H1 (cell line): ENCODE measurements at regions not wholly inside any gene's neighbourhood (a gene's known extent, or its start where the extent isn't known, plus 50 kb on each side); places are given as distances from the start of the nearest gene placed in this dataset.

ENCODE experiments used
- CTCF ChIA-PET: fragments of 300-600 bp; sonication (Branson Sonifier 250); formaldehyde crosslinking; loops from one replicate; lab custom pipeline; 2021; ENCODE audit not compliant: partially characterized antibody; lab: Charles Lee
- POLR2A ChIA-PET: fragments of 300-600 bp; sonication (Branson Sonifier 250); formaldehyde crosslinking; loops from one replicate; lab custom pipeline; 2021; ENCODE audit warnings: inconsistent platforms; ENCODE audit not compliant: partially characterized antibody; lab: Charles Lee
- DNase-seq, 2 experiments: peaks; one replicate each; pipeline versions ENCODE4 v3.0.0 to v3.0.0-alpha.2; 2010 to 2022; ENCODE audit warnings: low spot score in 2 of 2, low read depth in 1 of 2, mixed read lengths in 1 of 2
- FAIRE-seq: peaks from 2 replicates; lab custom pipeline; 2011; peaks lifted over from hg19 to GRCh38; lab: Jason Lieb, UNC
- H2AFZ ChIP-seq: 2 replicates; pipeline ENCODE4 v1.8.1; 2012; ENCODE audit warnings: low read length, inconsistent platforms
- H2AK5ac ChIP-seq: 2 replicates; pipeline ENCODE4 v1.6.1; 2013; ENCODE audit warnings: low read depth, low read length
- H2BK120ac ChIP-seq: replicated peaks from 2 replicates; pipeline ENCODE3; 2013; ENCODE audit warnings: low read depth, low read length, inconsistent platforms
- H2BK12ac ChIP-seq: 2 replicates; pipeline ENCODE4 v1.6.1; 2013; ENCODE audit warnings: low read depth, low read length
- H2BK15ac ChIP-seq: 2 replicates; pipeline ENCODE4 v1.6.1; 2013; ENCODE audit warnings: low read length
- H2BK20ac ChIP-seq: 2 replicates; pipeline ENCODE4 v1.6.1; 2013; ENCODE audit warnings: low read length
- H2BK5ac ChIP-seq: 2 replicates; pipeline ENCODE4 v1.6.1; 2013; ENCODE audit warnings: low read depth, low read length
- H3K14ac ChIP-seq: 2 replicates; pipeline ENCODE4 v1.6.1; 2013; ENCODE audit warnings: inconsistent platforms; ENCODE audit not compliant: insufficient read length
- H3K18ac ChIP-seq: 2 replicates; pipeline ENCODE4 v1.6.1; 2013; ENCODE audit warnings: low read length; ENCODE audit errors: extremely low read depth
- H3K23ac ChIP-seq: 2 replicates; pipeline ENCODE4 v1.6.1; 2013; ENCODE audit warnings: inconsistent platforms; ENCODE audit not compliant: insufficient read length
- H3K23me2 ChIP-seq: 2 replicates; pipeline ENCODE4 v1.6.1; 2013; ENCODE audit warnings: low read depth, low read length
- H3K27ac ChIP-seq: 2 replicates; pipeline ENCODE4 v1.6.1; 2011; ENCODE audit warnings: low read depth, low read length, inconsistent platforms
- H3K27me3 ChIP-seq, 4 experiments: replicated peaks in 1 of 4; 1 replicate in 1 of 4; 2 replicates in 3 of 4; pipeline versions ENCODE4 v1.6.1 to v1.8.1; 2011 to 2013; ENCODE audit warnings: low read length in 3 of 4, mild to moderate bottlenecking in 3 of 4, inconsistent platforms in 2 of 4, mixed read lengths in 2 of 4, moderate library complexity in 1 of 4; ENCODE audit not compliant: control insufficient read depth in 3 of 4, insufficient read depth in 3 of 4; ENCODE audit errors: extremely low read depth in 1 of 4
- H3K36me3 ChIP-seq, 4 experiments: 2 replicates each; pipeline versions ENCODE4 v1.6.1 to v1.8.1; 2011 to 2013; ENCODE audit warnings: mild to moderate bottlenecking in 4 of 4, low read length in 3 of 4, moderate library complexity in 2 of 4, control low read depth in 1 of 4, inconsistent platforms in 1 of 4; ENCODE audit not compliant: insufficient read depth in 4 of 4, control insufficient read depth in 2 of 4
- H3K4ac ChIP-seq: replicated peaks from 2 replicates; pipeline ENCODE3; 2013; ENCODE audit warnings: low read length, low read depth, mixed read lengths, inconsistent platforms; ENCODE audit not compliant: insufficient read length
- H3K4me1 ChIP-seq, 4 experiments: replicated peaks in 1 of 4; 1 replicate in 1 of 4; 2 replicates in 3 of 4; pipeline versions ENCODE4 v1.6.1 to v1.8.1; 2011 to 2013; ENCODE audit warnings: low read length in 3 of 4, inconsistent platforms in 2 of 4, mixed read lengths in 1 of 4; ENCODE audit not compliant: insufficient read depth in 4 of 4, control insufficient read depth in 3 of 4
- H3K4me2 ChIP-seq, 2 experiments: 2 replicates each; pipeline versions ENCODE4 v1.6.1 to v1.8.1; 2011 to 2013; ENCODE audit warnings: low read depth in 2 of 2, low read length in 2 of 2, control low read depth in 1 of 2, inconsistent platforms in 1 of 2, mild to moderate bottlenecking in 1 of 2; ENCODE audit not compliant: insufficient read depth in 1 of 2
- H3K4me3 ChIP-seq, 4 experiments: fragments of 200-600, 300-600 bp in 1 of 4; sonication (generic), shearing (Covaris generic), sonication (Bioruptor Twin) in 1 of 4; 2 replicates each; pipeline versions ENCODE4 v1.5.1 to v1.8.1; 2011 to 2016; ENCODE audit warnings: low read length in 4 of 4, low read depth in 3 of 4, control low read depth in 2 of 4, inconsistent platforms in 2 of 4, mild to moderate bottlenecking in 2 of 4, mixed read lengths in 1 of 4, moderate library complexity in 1 of 4; ENCODE audit not compliant: insufficient read depth in 2 of 4; ENCODE audit errors: extremely low read depth in 1 of 4
- H3K56ac ChIP-seq: replicated peaks from 2 replicates; pipeline ENCODE3; 2013; ENCODE audit warnings: low read depth, mild to moderate bottlenecking, mixed read lengths, low read length, inconsistent platforms; ENCODE audit not compliant: insufficient read length
- H3K79me1 ChIP-seq: 2 replicates; pipeline ENCODE4 v1.6.1; 2013; ENCODE audit warnings: low read depth, low read length, control low read depth
- H3K79me2 ChIP-seq, 2 experiments: 2 replicates each; pipeline versions ENCODE4 v1.6.1 to v1.8.1; 2012 to 2013; ENCODE audit warnings: low read length in 2 of 2, mild to moderate bottlenecking in 2 of 2, inconsistent platforms in 1 of 2; ENCODE audit not compliant: insufficient read depth in 2 of 2, control insufficient read depth in 1 of 2
- H3K9ac ChIP-seq, 4 experiments: replicated peaks in 1 of 4; 1 replicate in 1 of 4; 2 replicates in 3 of 4; pipeline versions ENCODE4 v1.6.1 to v1.8.1; 2011 to 2013; ENCODE audit warnings: low read depth in 3 of 4, low read length in 3 of 4, control low read depth in 2 of 4, mild to moderate bottlenecking in 2 of 4, moderate library complexity in 2 of 4, inconsistent platforms in 1 of 4; ENCODE audit errors: extremely low read depth in 1 of 4
- H3K9me3 ChIP-seq, 2 experiments: 2 replicates each; pipeline versions ENCODE4 v1.6.1 to v1.8.1; 2012 to 2013; ENCODE audit warnings: mild to moderate bottlenecking in 2 of 2, moderate library complexity in 2 of 2, control low read depth in 1 of 2, inconsistent platforms in 1 of 2, low read depth in 1 of 2, low read length in 1 of 2, mixed read lengths in 1 of 2; ENCODE audit not compliant: insufficient read depth in 2 of 2
- H4K20me1 ChIP-seq, 2 experiments: replicated peaks in 1 of 2; 2 replicates each; pipeline versions ENCODE3 to v1.8.1; 2011 to 2013; ENCODE audit warnings: inconsistent platforms in 2 of 2, low read length in 2 of 2, mild to moderate bottlenecking in 1 of 2; ENCODE audit not compliant: insufficient read depth in 2 of 2, control insufficient read depth in 1 of 2
- H4K5ac ChIP-seq: 2 replicates; pipeline ENCODE4 v1.6.1; 2013; ENCODE audit warnings: low read length, low read depth, mixed read lengths, inconsistent platforms; ENCODE audit not compliant: insufficient read length
- H4K8ac ChIP-seq: 2 replicates; pipeline ENCODE4 v1.8.0; 2013; ENCODE audit warnings: mild to moderate bottlenecking, moderate library complexity, low read length, inconsistent platforms; ENCODE audit not compliant: insufficient read depth; ENCODE audit errors: extremely low read depth
- H4K91ac ChIP-seq: replicated peaks from 2 replicates; pipeline ENCODE3; 2013; ENCODE audit warnings: low read length, mixed read lengths, inconsistent platforms; ENCODE audit not compliant: insufficient read length
- CTCF ChIP-seq, 3 experiments: IDR thresholded peaks; 1 replicate in 2 of 3; 2 replicates in 1 of 3; pipeline versions ENCODE4 v1.5.1 to v1.6.1; 2011; ENCODE audit warnings: low read length in 3 of 3, mild to moderate bottlenecking in 3 of 3, inconsistent platforms in 2 of 3, low read depth in 1 of 3, moderate library complexity in 1 of 3; ENCODE audit not compliant: insufficient read depth in 1 of 3; ENCODE audit errors: control extremely low read depth in 1 of 3
- RAD21 ChIP-seq, 2 experiments: IDR thresholded peaks in 1 of 2; conservative IDR thresholded peaks in 1 of 2; 2 replicates each; pipeline ENCODE4 v1.6.1; 2011; ENCODE audit warnings: low read depth in 2 of 2, low read length in 2 of 2, improper control_type of control experiment in 1 of 2, inconsistent platforms in 1 of 2, mild to moderate bottlenecking in 1 of 2, moderate library complexity in 1 of 2
- RFX5 ChIP-seq: IDR thresholded peaks from 2 replicates; pipeline ENCODE4 v1.6.1; 2011; ENCODE audit warnings: low read depth, low read length, improper control_type of control experiment, borderline replicate concordance
- WGBS, 2 experiments: shearing (Covaris generic) in 1 of 2; methylation state at CpG; one replicate each; pipeline versions ENCODE4 v1.1.6 to v1.1.7; 2013 to 2015; ENCODE audit warnings: low lambda C conversion rate in 2 of 2, mixed read lengths in 2 of 2, inconsistent platforms in 1 of 2, low coverage in 1 of 2, missing lambda C conversion rate in 1 of 2; ENCODE audit not compliant: insufficient replicate concordance in 2 of 2, insufficient coverage in 1 of 2, insufficient read length in 1 of 2; ENCODE audit errors: extremely low coverage in 1 of 2, missing lambda C conversion rate in 1 of 2; 5-methylcytosine and 5-hydroxymethylcytosine counted together

- no peak overlapping the region for H2BK20ac ChIP-seq
- H3K9me3 ChIP-seq: no peaks in the 10 kb centered on the region
- no peaks in the 10 kb centered on the region for H3K4me1 ChIP-seq
- no peak overlapping the region for H3K56ac ChIP-seq
- H3K79me1 ChIP-seq: no peaks in the 10 kb centered on the region
- H2AK5ac ChIP-seq: no peak overlapping the region
- H3K14ac ChIP-seq: no peak overlapping the region
- H3K23ac ChIP-seq: no peak overlapping the region
- WGBS, 2 experiments: 91% methylated on average over 16 of the region's 16 CpGs; no CpG with 5 or more reads in 1 of the 2 experiments
- no peak overlapping the region for H3K9ac ChIP-seq
- H3K36me3 ChIP-seq: no peaks in the 10 kb centered on the region
- no peak overlapping the region for H2BK15ac ChIP-seq
- no peaks in the 10 kb centered on the region for H4K20me1 ChIP-seq
- no peak for FAIRE-seq
- no peak overlapping the region for H4K5ac ChIP-seq
- no peak overlapping the region for H2AFZ ChIP-seq
- H2BK12ac ChIP-seq: no peak overlapping the region
- no peak overlapping the region for H3K18ac ChIP-seq
- DNase-seq: no peak
- ChIA-PET POLR2A (interaction anchor here (0.5 kb wide), 1 partner anchor 117 kb away, joined by 3 read pairs; no protein-coding TSS in a partner anchor), CTCF (interaction anchor here (0.8 to 1.7 kb wide), 5 partner anchors 11 to 116 kb away, joined by 3 to 6 read pairs (median 3); no protein-coding TSS in a partner anchor)
- H2BK120ac ChIP-seq: no peak overlapping the region
- H3K4me2 ChIP-seq: no peak overlapping the region
- H2BK5ac ChIP-seq: no peak overlapping the region
- H4K91ac ChIP-seq: no peak overlapping the region
- no peak overlapping the region for H3K4me3 ChIP-seq
- no peak overlapping the region for H3K4ac ChIP-seq
- TF ChIP-seq RAD21 (IDR thresholded peaks at IDR 0.05 in 1 of 2, conservative IDR thresholded peaks at IDR 0.05 in 1 of 2; ENCODE audit: low read depth in 2 of 2, low read length in 2 of 2): peak; percentile 23 to 43; a peak in 2 of 4 replicates
- peak in 2 of 3 experiments; percentile 13 to 14; a peak in 2 of 4 replicates for TF ChIP-seq CTCF (IDR thresholded peaks at IDR 0.05; ENCODE audit: control extremely low read depth in 1 of 3, insufficient read depth in 1 of 3, low read depth in 1 of 3, low read length in 3 of 3)
- TF ChIP-seq RFX5: no peak
- H3K27ac ChIP-seq: no peak overlapping the region
- no peak overlapping the region for H4K8ac ChIP-seq
- H3K23me2 ChIP-seq: no peaks in the 10 kb centered on the region
- no peaks in the 10 kb centered on the region for H3K79me2 ChIP-seq
- no peaks in the 10 kb centered on the region for H3K27me3 ChIP-seq
Observed at GRCh38 chr6:154615483-154616025, 105.1 kb upstream of the CNKSR3 start.
